Activated T-cell treated with anti-CD3 and anti-CD28 coated beads, Interleukin-2, amount 50 U/mL, for 48 hours (primary cell): ENCODE measurements at regions not wholly inside any gene's neighbourhood (a gene's known extent, or its start where the extent isn't known, plus 50 kb on each side); places are given as distances from the start of the nearest gene placed in this dataset.

Experiments used
- DNase-seq, 2 experiments: peaks; one replicate each; pipeline ENCODE4 v3.0.0-alpha.2; 2020

GRCh38 chr15:70504299-70504951, 258.9 kb downstream of the UACA start:
- peak; percentile 65 to 73 for DNase-seq

GRCh38 chr15:70503798-70504298, 259.5 kb downstream of the UACA start:
- no peak for DNase-seq

DNA sequence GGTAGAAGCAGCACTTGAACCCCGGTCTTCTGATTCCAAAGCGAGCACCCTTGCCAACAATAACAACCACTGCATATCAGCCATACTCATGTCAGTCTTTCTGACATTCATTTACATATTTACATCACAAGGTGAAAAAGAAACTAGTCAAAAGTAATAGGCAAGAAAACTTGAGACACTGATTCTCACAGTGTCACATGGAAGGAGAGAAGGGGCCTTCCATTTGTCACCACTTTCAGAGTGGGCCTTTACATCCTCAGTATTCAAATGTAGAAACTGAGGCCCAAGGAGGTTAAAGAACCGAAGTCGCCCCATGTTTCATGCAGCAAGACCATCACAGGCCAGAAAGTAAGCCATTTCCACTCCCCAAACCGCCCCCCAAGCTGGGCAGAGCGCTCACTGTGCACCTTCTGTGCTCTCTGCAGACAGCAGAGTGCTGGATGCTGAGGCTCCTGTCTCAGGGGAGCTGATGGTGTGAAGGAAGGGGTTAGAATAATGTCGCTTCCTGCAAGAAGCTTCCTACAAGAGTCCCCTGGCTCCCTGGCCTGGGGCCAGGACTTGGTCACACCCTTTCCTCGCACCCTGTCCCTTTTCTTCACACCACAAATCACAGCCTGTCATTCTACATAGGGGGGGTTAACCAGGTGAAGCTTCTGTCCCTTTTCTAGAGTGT, 260.1 kb downstream of the UACA start:
- DNase-seq = peak in 1 of 2 experiments; percentile 38

GRCh38 chr15:70502529-70502928, 260.8 kb downstream of the UACA start:
- DNase-seq = no peak

DNA sequence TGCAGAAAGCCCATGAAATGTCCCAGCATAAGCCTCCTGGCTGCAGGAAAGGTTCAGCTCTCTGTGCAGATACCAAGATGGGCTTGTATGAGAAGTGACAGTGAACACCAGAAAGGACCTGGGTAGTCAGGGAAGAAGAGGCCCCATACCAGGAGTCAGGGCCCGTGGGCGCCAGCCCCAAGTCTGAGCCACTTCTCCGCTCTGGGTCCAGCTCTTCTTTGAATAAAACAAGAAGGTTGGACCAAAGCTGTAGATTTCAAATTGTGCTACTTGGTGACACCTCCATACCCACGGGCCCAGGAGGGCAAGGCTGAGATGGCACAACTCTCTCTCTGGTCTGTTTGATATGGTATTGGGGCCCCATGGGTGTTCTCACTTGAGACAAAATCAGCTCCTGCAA, 261.5 kb downstream of the UACA start:
- DNase-seq = no peak

DNA sequence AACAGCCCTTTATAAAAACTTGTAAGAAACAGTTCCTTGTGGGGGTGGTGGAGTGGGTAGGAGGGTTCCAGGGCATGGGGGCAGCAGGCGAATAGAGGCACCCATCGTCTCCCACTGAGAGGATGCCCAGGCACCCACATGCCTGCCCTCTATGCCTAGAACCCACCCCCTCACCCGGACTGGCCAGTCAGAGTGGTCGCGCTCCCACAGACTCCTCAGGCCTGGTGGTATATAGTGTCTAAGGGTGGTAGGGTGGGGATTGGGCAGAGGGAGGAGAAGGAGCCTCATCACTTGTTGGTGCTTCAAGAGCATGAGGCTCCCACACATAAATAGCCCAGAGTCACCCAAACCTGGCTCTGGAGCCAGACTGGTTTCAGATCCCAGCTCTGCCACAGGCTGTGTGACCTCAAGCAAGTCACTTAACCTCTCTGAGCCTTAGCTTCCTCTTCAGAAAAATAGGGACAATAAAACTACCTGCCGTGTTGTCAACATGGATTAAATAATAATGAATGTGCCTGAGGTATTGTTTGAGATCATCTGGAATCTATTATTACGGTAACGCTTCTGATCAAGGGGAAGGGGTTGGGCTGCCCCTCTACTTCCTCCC, 262.1 kb downstream of the UACA start:
- DNase-seq = no peak

- no peak for DNase-seq
Observed at GRCh38 chr15:70499791-70500190, 263.6 kb downstream of the UACA start.

GRCh38 chr15:70498096-70498626, 265.2 kb downstream of the UACA start:
- DNase-seq = no peak

DNA sequence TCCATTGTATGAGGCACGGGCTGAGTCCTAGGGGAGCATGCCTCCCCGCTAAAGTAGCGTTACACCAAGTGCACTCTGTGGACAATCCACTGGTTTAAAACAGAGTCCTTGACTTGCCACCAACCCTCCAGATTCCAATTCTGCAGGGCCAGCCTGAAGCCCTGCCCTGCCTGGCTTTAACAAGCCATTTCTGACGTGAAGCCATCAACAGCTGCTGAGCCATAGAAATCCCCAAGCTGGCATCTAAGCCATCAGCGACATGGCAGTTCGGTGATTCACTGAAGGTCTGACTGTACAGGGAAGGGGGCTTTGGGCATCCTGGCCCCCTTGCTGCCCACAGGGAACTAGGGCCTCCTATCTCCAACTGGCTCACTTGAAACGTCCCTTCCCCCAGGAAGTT, 265.7 kb downstream of the UACA start:
- no peak for DNase-seq

DNA sequence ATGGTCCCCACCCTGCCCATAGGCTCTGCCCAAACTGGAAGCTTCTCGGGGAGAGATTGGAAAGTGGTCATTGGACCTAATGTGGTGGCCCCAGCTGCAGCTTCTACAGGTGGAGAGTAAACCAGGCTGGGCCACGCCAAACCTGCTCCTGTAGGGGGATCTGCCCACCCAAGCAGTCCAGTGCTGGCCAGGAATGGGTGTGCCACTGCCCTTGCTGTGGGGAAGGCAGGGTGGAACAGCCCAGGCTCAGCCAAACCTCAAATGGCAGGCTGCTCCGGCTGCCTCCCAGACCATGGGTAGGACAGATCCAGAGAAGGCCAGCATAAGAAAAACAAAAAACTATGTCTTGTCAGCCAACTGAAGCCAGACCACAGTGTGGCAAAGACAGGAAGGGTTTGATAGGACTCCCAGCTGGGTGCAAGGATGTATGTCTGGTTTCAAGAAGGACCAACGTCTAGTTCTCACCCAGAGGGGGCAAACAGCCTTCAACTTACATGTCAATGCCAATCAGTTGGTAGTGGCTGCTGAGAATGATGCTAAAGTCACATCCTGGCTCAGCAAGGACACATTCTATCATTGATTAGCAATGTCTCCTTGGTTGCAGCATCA, 267.3 kb downstream of the UACA start:
- DNase-seq = no peak

GRCh38 chr15:70494852-70495571, 268.3 kb downstream of the UACA start:
- peak; percentile 66 to 72 for DNase-seq

DNA sequence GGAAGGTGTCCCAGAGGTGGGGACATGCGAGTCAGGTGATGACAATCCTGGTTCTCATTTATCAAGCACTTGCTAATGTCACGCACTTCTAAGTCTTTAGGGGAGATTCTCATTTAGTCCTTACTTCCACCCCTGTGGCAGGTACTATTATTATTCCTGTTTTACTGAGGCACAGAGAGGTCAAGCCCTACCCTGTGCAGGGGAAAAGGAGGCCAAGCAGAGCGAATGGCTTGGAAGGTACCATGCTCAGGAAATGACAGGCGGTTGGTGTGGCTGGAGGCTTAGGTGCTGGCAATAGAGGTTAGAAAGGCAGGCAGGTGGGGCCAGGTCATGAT, 268.9 kb downstream of the UACA start:
- DNase-seq = no peak

DNA sequence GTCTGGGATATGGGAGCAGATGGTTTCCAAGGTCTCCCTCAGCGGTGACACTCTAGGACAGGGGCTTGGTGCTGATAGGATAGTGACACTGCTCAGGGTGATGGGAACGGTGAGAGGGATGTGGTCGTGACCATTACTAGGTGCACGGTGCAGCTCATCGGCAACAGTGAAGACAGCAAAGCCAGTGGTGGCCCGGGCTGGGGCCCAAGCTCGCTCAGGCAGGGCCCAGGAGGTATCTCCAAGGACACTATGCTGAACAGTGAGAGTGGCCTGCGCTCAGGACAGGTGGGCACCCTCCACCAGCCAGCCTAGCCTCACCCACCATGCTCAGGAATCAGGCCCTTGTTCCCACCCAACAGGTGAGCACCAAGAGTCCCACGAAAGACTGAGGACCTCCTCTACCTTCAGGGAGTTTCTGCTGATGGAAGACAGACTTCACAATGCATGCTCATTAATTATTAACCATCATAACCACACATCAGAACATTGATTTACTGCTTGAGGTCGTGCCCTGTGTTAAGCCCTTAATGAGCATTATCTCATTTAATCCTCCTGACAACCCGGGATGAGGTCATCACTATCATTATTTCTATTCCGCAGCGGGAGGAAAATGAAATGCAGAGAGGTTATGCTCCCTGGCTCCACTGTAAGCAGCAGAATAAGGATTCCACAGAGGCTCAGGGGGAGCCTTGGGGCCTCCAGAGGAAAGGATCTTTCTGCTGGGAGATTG, 269.4 kb downstream of the UACA start:
- peak in 1 of 2 experiments; percentile 46 for DNase-seq

- peak in 1 of 2 experiments; percentile 28 for DNase-seq
Observed at GRCh38 chr15:70493376-70493775, 270.0 kb downstream of the UACA start.

DNA sequence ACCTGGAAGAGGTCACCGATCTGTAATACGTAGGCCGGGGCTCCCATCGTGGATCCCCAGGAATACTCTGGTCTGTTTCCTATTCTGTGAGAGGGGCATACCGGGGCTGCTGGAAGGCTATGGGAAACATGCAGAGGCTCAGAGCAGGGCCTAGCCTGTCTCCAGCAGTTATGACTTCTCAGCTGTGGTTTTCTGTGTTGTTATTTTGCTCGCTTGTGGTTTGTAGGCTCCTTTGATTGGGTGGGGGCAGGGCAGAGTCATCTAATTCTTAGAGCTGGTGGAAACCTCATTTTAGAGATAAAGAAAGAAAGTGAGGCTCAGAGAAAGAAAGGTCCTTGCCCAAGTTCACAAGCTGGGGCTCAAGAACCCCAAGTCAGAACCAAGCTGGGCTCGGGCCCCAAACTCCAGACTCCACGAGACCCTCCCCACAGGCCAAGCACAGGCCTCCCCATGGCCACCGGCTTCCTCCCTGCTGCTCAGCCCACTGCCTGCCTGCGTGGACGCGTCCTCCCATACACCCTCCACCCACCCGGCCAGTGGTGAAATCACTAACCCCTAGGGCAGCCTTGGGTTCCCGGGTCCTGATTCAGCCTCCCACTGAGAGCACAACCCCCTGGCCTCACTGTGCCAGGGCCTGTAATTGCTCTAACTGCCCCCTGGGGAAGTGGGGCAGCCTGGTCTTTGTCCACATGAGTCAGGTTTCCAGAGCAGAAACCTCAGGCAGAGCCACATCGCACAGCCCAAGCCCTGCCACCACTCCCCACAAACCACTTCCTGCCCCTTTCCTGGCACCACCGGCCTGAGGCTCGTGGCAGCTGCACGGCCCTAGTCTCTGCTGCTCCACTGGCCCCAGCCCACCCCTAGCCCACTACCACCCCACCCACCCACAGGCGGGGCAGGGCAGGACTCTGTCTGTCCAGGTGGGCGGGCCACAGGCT, 270.8 kb downstream of the UACA start:
- DNase-seq = peak; percentile 90 to 91

GRCh38 chr15:70491641-70492040, 271.7 kb downstream of the UACA start:
- DNase-seq = no peak

DNA sequence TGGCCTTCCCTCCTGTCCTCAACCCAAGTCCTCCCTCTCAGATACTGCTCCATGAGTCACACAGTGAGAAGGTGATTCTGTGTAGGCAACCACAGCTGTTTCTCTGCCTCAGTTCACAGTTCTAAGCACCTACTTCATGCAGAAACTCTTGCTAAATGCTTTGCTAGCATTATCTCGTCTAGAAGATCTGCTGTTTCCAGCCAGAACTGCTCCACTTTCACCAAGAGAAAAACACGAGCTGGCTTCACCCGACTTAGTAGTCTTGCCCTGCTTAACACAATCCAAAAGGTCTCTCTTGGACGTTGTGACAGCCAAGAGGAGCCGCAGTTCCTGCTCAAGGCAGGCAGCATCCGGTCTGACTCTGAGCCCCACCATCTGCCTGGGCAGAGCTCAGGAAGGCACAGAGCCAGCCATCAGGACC, 272.1 kb downstream of the UACA start:
- DNase-seq = peak; percentile 66 to 69

DNA sequence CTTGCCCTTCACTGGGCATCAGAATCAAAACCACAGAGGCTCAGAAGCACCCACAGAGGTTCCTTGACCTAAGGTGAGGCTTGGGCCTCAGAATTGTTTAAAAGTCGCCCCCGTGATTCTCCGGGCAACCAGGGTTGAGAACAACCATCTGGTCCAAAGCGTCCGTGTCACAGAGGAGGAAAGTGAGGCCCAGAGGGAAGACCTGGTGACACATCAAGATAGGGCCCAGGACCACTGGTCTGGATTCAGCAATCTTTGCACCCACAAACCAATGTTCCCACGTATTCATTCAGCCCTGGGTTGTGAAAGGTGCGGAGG, 272.6 kb downstream of the UACA start:
- DNase-seq = peak in 1 of 2 experiments; percentile 47

GRCh38 chr15:70490148-70490837, 273.1 kb downstream of the UACA start:
- no peak for DNase-seq
